Stimulated activated CD4-positive, alpha-beta T cell treated with anti-CD3 and anti-CD28 coated beads, Interleukin-1b, Interleukin-23, amount 100 ng/mL, for 24 hours (primary cell): ENCODE measurements at regions not wholly inside any gene's neighbourhood (a gene's known extent, or its start where the extent isn't known, plus 50 kb on each side); places are given as distances from the start of the nearest gene placed in this dataset.

Experiments used
- DNase-seq, 4 experiments: peaks; one replicate each; pipeline ENCODE4 v3.0.0-alpha.2; 2020; ENCODE audit warnings: low read depth in 4 of 4, low spot score in 1 of 4

DNA sequence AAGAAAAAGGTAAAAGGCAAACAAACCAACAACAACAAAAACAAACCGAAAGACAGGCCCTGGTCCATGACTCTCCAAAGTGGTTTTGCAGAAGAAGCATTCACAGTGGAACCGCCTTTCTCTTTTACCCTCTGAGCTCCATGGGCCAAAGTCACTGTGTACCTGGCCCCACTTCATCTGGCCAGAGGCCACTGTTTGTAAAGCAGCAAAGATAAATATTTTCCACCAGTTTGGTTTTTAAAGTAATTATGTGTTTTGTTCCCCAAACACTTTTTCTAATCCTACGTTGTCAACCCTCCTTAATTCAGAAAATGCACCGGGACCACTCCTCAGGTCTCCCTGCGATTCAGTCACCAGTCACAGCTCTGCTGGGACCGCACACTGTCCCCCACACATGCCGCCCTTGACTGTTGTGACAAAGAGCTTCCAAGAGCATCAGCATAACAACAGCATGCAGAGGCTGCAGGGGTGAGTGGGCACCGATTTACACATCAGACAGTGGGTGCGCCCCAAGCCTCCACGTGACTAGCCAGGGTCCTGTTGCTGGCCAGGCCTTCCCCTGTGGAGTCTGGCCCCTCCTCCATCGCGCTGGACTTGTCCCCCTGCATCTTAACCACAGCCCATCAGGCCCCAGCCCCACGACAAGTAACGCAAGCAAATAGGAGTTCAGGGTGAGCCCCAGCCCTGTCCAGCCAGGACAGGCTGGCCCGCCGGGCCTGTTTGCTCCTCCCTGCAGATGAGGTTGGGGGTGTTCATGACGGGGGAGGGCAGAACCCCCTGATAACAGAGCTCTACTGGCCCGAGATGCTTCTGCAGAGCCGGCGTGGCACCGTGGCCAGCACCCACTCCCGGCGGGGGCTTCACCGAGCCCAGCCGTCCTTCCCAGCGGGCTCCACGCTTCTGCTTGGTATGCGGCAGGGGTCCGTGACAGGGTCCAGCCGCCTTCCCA lies 65.2 kb upstream of the DIO3 start:
- no peak for DNase-seq

DNA sequence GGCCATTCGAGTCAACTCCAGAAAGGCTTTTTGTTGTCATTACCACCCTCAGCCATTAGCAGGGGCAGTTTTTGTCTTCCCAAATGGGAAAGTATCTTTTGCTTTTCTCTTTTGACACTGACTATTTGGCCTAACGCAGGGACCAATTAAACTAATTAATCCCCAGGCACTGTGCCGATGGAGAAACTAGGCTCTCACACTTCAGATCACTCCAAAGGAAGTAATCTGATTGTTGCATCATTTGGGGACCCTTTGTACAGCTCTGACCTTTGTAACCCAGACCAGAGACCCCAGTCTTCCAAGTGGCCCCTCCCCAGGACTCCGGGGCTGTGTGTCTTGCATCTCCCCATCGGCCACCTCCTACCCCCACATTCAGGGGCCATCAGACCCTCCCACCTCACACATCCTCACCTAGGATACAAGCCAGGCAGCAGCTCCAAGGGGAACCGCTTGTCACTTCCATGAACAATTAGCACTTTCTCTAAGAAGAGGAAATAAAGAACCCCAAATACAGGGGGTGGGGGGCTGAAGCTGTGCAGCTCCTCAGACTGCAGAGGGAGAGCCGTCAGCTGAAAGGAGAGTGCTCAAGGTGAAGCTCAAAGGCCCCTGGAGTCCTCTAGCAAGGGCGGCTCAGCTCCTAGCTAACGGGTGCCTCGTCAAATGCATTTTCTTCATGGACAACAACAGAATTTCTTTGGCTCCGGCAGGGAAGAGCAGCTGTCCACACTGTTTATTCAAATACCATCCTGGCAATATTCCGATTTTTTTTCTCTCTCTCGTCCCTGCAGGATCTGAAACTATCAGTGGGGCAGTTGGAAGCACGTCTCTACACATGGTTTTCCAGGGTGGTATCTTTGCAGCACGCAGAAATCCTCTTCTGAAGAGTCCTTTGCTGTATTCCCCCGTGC lies 64.3 kb upstream of the DIO3 start:
- no peak for DNase-seq

DNA sequence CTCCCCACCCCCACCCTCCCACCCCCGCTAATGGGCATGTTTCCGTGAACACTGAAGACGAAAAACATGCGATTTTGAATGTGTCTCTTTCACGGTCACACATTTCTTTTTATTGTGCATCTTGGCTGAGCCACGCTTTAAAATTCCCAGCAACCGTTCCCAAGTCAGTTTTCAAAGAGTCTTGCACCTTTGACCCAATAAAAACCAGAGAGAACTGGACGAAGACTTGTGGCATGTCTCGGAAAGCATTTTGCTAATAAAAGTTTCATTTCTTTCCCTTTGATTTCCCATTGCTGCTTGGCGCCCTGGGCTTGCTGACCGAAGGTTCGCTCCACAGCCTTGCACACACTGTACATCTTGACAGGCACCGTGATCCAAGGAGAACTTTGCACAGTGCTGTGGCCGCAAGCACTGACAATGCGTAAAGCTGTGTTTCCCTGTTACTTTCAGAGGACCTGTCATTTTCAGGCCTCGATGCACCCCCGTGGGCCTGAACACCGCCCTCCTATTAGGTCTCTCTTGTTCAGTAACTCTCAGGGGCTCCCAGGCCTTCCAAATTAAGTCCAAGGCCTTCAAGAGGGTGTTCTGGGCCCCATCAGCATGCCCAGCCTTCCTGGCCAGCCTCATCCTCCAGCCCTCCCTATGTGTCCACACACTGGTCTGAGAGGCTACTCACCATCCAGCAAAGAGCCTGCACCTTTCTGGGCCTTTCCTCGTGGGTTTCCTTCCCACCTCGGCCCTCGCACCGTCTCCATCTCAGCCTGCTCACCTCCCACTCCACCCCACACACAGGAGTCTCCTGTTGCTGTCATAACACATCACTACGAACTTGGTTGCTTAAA lies 63.4 kb upstream of the DIO3 start:
- no peak for DNase-seq

DNA sequence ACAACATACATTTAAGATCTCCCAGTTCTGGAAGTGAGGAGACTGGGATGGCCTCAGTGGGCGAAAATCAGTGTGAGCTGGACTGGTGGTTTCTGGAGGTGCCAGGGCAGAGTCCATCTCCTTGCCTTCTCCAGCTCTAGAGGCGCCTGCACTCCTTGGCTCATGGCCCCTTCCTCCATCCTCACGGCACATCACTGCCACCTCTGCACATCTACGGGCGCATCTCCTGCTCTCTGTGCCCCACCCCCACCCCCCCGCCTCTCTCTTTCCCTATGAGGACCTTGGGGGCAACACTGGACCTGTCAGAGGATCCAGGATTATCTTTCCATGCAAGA lies 62.8 kb upstream of the DIO3 start:
- DNase-seq, result no peak

DNA sequence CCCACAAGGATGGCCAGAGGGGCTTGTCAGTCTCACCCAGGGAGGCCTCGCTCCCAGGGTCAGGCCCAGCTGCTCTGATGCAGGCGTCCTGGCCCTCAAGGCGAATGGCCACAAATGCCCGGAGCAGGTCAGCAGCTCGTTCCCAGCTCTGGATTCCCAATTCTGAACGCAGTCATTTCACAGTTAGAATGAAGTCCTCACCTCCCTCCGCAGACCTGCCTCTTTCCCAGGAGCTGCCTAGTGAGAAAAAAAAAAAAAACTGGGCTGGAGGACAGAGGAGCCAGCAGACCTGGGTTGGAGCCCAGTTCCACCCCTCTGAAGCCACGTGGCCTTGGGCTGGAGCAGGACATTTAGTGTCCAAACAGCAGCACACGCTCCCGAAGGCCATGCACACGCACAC lies 62.2 kb upstream of the DIO3 start:
- no peak for DNase-seq

DNA sequence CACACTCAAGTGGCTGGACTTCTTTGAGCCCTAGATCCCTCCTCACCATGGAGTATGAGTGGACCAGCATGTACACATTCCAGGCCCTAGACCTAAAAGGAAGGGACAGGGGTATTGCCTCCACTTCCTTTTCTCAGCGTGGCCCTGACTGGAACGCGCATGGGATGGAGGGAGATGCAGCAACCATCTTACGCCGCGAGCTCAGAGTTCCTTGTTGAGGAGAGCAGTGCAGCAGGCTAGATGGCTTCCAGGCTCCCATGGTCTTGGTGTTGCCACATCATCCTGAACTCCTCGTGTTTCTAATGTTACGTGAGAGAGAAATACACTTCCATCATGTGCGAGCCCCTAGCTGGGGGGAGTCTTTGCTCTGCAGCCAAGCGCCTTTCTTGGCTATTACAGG lies 61.8 kb upstream of the DIO3 start:
- DNase-seq, result no peak

DNA sequence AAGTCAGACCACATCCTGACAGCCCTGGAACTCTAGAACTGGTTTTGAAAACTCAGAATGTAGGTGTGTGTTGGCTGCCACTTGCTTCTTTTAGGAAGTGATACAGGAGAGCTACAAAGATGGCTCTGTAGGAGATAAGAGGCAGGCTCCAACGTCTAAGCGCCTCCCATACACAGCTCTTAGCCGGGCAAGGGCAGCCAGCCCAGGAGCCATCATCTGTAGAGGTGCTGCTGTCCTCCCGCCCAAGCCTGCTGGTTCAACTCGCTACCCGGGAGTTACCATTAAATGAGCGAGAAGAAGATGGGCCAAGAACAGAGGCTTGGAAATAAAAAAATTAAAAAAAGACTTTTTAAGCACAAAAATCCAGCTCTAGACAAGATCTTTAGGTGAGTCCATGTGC lies 61.2 kb upstream of the DIO3 start:
- DNase-seq, result no peak

DNA sequence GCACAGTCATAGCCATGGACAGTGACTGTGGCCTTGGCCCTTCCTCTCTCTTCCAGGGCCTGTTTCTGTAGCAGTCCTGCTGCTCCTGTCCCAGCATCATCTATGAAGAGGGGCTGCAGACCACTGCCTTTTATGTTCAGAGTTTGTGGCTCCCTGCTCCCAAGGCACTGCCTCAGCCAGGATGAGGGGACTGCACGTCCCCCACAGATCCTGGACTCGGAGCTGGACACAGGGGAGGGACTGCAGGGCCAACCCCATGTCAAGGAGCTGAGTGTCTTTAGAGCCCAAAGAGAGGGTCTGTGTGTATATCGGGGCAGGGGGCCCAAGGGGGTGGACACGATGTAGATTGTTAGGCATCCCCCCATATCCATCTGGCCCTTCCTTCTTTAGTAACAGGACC lies 60.6 kb upstream of the DIO3 start:
- no peak for DNase-seq

DNA sequence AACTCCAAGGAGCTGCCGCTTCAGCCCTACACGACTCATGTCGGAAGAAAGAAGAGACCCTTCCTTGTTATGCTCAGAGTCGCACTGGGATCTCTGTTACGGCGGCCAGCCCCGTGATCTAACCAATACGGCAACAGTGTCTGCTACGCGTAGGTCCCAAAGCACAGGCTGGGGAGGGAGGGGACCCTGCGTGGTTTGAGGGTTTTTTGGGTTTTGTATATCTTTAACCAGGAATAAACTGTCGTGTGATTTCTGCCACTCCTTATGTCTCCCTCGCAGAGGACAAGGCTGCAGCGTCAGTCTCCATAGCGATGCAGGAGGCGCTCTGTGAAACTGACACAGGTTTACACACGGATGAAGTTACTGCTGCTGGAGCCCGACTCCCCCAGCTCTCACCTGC lies 60.0 kb upstream of the DIO3 start:
- DNase-seq, result no peak

DNA sequence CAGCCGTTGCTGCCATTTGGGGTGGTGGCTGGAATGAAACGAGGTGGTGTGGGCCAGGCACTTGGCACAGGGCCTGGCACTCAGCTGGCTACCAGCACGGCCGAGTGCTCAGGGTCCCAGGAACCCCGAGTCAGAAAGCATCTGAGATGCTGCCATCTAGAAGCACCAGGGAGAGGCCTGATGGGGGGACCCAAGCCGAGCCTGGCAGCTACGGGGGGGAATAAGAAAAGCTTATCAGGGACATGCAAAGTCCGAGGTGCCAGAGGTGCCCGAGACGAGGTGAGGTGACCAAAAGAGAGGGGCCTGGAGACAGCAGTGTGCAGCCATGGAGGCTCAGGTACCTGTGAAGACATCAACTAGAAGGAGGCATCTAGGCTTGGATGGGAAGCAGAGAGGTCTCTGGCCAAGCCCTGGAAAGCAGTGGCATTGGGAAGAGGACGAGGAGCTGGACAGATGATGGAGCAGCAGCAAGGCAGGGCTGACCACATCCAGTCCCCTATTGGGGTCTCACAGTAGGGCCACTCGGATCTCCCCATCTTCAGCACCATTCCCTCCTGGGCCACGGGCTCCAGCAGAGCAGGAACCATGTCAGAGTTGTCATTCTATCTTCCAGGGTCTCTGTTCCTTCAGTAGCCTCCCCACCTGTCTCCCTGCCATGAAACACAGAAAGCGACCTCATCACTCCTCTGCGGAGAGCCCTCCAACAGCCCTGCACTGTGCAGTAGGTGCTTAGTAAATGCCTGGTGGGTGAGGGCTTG lies 59.3 kb upstream of the DIO3 start:
- no peak for DNase-seq

DNA sequence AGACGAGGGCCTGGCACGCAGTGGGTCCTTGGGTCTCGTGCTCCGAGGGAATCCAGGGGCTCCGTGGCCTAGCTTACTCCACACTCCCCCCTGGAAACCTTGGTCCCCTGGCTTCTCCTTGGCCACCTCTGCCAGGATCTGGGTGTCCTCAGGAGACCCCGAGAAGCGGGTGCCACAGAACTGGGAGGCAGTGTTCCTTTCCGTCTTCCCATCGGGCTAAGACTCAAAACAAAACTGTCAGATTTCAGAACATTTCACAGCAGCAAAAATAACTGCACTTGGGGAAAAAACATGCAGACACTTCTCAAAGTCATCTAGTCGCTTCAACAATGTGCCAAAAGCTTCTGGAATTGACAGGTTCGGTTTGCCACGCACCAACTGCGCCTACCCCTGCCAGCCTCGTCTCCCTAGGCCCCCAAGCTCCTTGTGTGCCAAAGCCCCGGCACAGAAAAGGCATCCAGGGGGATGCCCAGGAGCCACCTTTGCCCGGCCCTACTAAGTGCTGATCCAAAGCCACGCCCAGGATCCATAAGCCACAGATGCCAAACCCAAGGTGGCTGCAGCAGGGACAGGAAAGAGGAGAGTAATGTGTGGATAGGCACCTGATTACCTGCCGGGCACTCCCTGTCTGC lies 58.4 kb upstream of the DIO3 start:
- DNase-seq, result no peak

DNA sequence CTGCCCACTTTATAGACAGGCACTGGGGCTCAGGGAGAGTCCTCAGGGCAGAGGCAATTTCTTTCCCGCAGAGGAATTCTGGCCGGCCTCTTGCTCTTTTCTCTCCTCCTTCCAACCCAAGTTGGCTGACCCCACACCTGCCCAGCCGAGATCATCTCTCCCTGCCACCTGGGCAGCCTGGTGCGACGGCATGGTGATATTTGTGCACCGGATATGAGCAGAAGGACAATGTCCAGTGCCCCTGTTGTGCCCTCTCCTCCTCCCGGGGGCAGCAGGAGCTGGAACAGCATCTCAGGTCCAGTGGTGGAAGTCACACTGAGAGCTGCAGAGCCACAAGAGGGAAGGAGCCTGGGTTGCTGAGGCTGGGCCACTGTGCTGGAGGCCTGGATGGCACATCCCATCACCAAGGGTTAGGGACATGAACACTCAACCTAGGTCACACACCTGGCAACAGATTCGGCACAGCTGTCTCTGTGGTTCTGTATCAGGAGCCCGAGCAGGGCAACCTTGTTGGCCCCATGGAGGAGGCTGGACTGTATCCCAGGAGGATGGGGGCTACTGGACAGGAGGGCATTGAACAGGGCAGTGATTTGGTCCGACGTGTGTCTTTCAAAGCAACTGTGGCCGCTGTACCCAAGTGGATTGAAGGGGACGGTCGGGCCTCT lies 57.7 kb upstream of the DIO3 start:
- no peak for DNase-seq

DNA sequence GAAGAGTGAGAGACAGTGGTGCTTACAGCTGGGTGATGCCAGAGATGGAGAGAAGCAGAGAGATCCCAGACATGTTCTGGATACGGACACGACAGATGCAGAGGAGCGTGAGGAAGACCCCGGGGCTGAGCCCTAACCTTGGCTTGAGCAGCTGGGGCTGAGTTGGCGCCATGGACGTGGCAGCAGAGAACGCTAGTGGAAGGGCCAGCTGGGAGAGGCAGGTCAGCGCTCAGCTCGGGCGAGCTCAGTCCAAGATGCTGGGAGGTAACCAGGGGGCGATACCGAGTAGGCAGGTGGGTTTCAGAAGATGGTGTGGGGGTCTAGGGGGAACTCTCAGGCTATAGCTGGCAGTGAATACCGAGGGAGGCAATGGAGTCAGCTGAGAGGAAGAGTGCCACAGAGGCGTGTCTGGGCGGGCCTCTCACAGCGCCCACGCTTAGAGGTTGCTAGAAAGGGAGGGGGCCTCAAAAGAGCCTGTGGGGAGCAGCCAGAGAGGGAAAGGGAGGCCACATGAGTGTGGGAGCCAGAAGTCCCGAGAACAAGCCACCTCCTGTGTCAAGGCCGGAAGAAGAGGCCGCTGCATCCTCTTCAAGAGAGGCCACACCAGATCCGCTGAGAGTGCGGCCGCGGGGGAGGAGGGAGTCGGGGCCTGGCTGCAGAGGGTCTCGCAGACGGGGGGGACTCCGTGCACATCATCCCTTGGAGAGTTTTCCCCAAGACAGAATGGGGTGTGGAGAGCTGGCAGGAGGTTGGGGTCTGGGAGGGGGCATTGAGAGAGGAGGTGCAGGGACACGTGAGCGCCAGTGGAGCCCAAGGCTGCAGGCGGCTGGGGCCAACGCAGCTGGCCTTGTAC lies 57.0 kb upstream of the DIO3 start:
- no peak for DNase-seq

DNA sequence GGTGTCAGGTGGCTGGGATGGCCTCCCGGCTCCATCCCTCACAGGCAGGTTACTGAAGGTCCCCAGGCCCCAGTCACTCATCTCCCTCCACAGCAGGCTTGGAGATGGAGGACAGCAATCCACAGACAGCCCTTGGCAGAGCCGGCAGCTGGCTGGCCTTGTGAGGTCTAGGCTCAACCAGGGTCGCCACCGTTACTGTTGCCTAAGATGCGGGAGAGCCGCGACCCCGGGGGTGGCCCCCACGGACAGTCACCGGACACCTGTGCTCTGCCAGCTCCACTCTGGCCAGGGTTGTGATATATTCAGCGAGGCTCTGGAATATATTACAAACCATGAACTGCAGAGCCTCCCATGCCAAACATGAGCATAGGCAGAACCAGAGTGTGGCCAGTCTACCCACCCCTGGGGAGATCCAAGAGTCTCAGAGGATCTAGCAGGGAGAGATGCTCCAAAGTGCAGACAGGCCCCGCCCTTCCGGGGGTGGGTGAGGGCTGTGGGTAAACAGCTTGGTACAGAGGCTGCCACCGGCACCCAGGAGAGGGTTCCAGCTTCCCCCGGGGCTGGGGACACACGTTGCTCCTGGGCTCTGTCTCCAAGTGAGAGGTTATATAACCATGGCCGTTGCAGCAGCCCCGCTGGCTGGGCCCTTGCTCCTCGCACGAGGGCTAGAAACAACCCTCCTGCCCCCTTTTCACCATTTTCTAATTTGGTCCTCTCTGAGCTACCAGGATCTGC lies 55.9 kb upstream of the DIO3 start:
- DNase-seq, result no peak

DNA sequence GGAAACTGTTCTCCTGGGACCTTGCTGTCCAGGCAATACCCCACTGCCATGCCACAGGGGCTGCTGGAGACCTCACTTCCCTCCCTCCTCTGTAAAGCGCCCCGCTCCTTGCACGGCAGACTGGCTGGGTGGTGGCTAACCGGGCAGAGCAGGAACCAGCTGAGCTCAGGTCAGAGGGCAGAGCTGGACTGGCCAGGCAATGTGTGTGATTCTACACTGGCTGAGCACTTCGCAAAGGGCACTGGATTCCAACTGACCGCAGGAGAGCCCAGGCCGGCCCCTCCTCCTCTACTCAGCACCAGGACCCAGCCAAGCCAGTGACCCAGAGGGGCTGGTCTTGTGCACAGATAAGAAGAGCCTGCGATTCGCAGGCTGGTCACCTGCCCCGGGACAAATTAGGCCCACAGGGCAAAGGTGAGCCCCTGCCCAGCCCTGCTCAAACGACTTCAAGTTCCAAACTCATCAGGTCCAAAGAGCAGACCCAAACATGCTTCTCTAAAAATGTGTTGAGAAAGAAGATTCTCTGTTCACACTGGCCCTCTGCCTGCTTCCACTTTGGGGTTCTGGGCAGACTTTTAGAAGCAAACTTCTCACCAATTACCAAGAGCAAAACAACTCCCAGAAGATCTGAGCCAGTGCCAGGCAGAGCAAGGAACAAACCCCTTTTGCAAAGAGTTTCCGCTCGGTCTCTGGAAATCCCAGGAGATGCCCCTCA lies 54.9 kb upstream of the DIO3 start:
- no peak for DNase-seq

DNA sequence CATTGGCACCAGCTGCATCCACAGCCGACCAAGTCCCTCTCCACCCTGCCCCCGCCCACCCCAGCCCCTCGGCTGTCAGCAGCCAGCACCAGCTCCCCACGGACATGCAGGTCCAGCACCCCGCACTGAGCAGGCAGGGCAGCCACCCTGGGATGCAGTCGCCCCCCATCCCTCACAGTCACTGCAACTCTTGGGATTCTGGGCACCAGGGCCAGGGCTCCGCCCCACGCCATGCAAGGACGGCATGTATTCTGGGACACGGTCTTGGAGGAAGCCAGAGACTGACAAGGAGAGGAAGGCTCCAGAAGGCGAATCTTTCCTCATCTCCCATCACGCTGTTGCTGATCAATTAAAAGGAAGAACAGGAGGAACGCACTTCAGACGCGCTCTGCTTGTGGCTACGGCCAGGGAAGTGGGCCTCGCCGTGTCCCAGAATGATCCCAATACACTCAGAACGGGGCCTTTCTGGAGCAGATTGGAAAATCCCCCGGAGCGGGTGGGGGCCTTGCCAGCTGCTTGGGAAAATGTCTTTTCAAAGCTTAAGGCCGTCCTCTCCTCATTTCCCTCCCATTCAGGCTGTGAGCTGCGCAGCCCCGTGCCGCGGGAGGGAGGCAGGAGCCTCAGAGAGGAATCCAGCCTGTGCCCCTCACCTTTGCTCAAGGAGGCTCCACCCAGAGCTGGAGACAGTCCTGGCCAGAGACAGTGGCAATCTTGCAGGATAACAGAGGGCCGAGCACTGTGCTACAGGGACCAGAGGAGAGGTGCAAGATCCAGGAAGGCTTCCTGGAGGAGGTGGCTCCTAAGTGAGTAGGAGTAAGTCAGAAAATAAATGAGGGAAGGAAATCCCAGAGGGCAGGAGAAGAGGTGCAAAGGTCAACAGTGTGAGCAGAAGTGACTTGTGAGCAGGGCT lies 54.1 kb upstream of the DIO3 start:
- DNase-seq, result no peak

DNA sequence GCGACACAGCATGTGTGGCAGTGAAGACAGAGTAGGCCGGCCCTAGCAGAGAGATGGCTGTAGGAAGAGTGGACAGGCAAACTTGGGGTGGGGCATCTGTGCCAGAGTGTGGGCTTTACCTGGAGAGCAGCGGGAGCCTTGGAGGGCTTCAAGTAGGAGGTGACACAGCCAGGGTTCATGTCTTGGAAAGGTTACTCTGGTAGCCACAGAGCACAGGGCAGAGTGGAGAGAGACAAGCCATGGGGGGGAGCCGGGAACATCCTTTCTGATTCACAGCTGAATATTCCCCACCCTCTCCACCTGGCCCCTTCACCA lies 53.5 kb upstream of the DIO3 start:
- no peak for DNase-seq
